ENCODE measurements at regions not wholly inside any gene's neighbourhood (a gene's known extent, or its start where the extent isn't known, plus 50 kb on each side); places are given as distances from the start of the nearest gene placed in this dataset.

- Histone ChIP-seq H2AFZ (ENCODE audit: low read length) (no peak overlapping the region), H3K27me3 (ENCODE audit: insufficient read depth, low read length) (peaks cover 2% of the 10 kb centered on the region), H3K27ac (ENCODE audit: low read depth, low read length) (no peak overlapping the region), H3K9me3 (ENCODE audit: low read depth, low read length) (no peaks in the 10 kb centered on the region), H3K79me2 (ENCODE audit: insufficient read depth, low read length) (no peaks in the 10 kb centered on the region), H3K4me1 (ENCODE audit: insufficient read depth, low read length) (no peaks in the 10 kb centered on the region), H4K20me1 (ENCODE audit: insufficient read depth, low read length) (no peaks in the 10 kb centered on the region), H3K36me3 (ENCODE audit: insufficient read depth, low read length) (no peaks in the 10 kb centered on the region), H3K4me3 (ENCODE audit: insufficient read depth, low read length) (no peak overlapping the region), H3K4me2 (ENCODE audit: insufficient read depth, low read length) (no peak overlapping the region)
- TF ChIP-seq, protein P1, sequence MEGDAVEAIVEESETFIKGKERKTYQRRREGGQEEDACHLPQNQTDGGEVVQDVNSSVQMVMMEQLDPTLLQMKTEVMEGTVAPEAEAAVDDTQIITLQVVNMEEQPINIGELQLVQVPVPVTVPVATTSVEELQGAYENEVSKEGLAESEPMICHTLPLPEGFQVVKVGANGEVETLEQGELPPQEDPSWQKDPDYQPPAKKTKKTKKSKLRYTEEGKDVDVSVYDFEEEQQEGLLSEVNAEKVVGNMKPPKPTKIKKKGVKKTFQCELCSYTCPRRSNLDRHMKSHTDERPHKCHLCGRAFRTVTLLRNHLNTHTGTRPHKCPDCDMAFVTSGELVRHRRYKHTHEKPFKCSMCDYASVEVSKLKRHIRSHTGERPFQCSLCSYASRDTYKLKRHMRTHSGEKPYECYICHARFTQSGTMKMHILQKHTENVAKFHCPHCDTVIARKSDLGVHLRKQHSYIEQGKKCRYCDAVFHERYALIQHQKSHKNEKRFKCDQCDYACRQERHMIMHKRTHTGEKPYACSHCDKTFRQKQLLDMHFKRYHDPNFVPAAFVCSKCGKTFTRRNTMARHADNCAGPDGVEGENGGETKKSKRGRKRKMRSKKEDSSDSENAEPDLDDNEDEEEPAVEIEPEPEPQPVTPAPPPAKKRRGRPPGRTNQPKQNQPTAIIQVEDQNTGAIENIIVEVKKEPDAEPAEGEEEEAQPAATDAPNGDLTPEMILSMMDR (IDR thresholded peaks at IDR 0.05; ENCODE audit: extremely low read depth, low read depth, low read length), result no peak
- DNase-seq (ENCODE audit: insufficient read length, low spot score, missing footprints), result no peak
Observed at GRCh38 chr16:17566075-17566474, 95.3 kb upstream of the XYLT1 start.

DNA sequence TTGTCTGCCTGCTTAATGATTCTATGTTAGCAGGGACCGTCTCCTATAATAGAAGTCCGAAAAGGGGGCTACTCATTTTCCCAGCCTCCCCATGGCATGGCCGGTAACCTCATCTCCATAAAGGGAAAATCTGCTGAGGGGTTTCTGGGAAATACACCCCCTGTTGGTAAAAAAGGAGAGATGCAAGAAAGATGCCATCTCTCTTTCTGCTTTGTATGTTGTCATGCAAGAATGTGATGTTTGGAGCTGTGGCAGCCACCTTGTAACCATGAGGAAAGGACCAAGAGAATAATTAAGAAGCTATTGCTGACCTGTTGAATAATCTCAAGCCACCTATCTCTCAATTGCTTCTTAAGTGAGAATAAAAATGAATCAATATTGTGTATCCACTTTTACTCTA is 94.8 kb upstream of the XYLT1 start:
- Histone ChIP-seq H3K36me3 (ENCODE audit: insufficient read depth, low read length) (no peaks in the 10 kb centered on the region), H2AFZ (ENCODE audit: low read length) (no peak overlapping the region), H3K27ac (ENCODE audit: low read depth, low read length) (no peak overlapping the region), H3K9me3 (ENCODE audit: low read depth, low read length) (no peaks in the 10 kb centered on the region), H3K79me2 (ENCODE audit: insufficient read depth, low read length) (no peaks in the 10 kb centered on the region), H4K20me1 (ENCODE audit: insufficient read depth, low read length) (no peaks in the 10 kb centered on the region), H3K4me2 (ENCODE audit: insufficient read depth, low read length) (no peak overlapping the region), H3K4me3 (ENCODE audit: insufficient read depth, low read length) (no peak overlapping the region), H3K4me1 (ENCODE audit: insufficient read depth, low read length) (no peaks in the 10 kb centered on the region), H3K27me3 (ENCODE audit: insufficient read depth, low read length) (no peaks in the 10 kb centered on the region)
- TF ChIP-seq, protein P1 (IDR thresholded peaks at IDR 0.05; ENCODE audit: extremely low read depth, low read depth, low read length), result peak; percentile 10
- no peak for DNase-seq (ENCODE audit: insufficient read length, low spot score, missing footprints)

DNA sequence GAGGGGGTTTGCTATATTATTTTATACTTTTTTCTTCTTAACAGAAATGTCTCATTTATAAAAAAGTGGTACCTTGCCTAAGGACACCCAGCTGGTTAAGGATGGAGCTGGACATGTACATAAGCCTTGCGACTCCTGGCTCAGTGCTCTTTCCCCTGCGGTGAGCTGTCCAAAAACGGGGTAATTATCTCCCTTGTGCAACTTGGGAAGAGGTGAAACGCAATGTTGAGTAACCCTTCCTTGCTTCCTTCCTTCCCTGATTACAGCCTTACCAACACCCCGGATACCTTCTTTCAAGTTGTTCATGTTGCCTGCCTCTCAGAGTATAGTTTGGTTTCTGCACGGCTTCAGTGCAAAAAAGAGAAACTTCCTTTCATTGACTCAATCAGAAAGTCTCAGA is 94.1 kb upstream of the XYLT1 start:
- Histone ChIP-seq H3K27ac (ENCODE audit: low read depth, low read length) (no peak overlapping the region), H2AFZ (ENCODE audit: low read length) (no peak overlapping the region), H3K4me1 (ENCODE audit: insufficient read depth, low read length) (no peaks in the 10 kb centered on the region), H3K4me3 (ENCODE audit: insufficient read depth, low read length) (no peak overlapping the region), H4K20me1 (ENCODE audit: insufficient read depth, low read length) (no peaks in the 10 kb centered on the region), H3K79me2 (ENCODE audit: insufficient read depth, low read length) (no peaks in the 10 kb centered on the region), H3K4me2 (ENCODE audit: insufficient read depth, low read length) (no peak overlapping the region), H3K36me3 (ENCODE audit: insufficient read depth, low read length) (no peaks in the 10 kb centered on the region), H3K27me3 (ENCODE audit: insufficient read depth, low read length) (no peaks in the 10 kb centered on the region), H3K9me3 (ENCODE audit: low read depth, low read length) (no peaks in the 10 kb centered on the region)
- no peak for DNase-seq (ENCODE audit: insufficient read length, low spot score, missing footprints)
- TF ChIP-seq, protein P1 (IDR thresholded peaks at IDR 0.05; ENCODE audit: extremely low read depth, low read depth, low read length), result no peak

DNA sequence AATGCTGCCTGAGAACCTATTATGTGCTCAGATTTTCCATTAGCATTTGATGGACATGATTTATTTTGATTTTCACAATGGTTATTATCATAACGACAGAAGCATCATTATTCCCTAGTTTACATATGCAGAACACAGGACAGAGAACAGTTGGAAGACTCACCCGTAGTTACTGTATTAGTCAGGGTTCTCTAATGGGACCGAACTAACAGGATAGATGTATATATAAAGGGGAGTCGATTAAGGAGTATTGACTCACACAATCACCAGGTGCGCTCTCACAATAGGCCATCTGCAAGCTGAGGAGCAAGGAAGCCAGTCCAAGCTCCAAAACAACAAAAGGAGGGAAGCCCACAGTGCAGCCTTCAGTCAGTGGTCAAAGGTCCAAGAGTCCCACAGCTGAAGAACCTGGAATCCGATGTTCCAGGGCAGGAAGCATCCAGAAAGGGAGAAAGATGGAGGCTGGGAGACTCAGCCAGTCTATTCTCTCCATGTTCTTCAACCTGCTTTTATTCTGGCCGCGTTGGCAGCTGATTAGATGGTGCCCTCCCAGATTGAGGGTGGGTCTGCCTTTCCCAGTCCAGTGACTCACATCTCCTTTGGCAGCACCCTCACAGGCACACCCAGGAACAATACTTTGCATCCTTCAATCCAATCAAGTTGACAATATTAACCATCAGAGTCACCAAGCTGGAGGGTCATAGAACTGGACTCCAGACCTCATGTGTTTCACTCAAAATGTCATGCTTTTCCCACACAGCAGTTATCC is 92.7 kb upstream of the XYLT1 start:
- TF ChIP-seq, protein P1 (IDR thresholded peaks at IDR 0.05; ENCODE audit: extremely low read depth, low read depth, low read length), result no peak
- no peaks in the 10 kb centered on the region for H3K9me3 ChIP-seq (ENCODE audit: low read depth, low read length)
- DNase-seq (ENCODE audit: insufficient read length, low spot score, missing footprints), result no peak
- H3K4me3 ChIP-seq (ENCODE audit: insufficient read depth, low read length), result no peak overlapping the region
- H3K36me3 ChIP-seq (ENCODE audit: insufficient read depth, low read length), result no peaks in the 10 kb centered on the region
- no peaks in the 10 kb centered on the region for H4K20me1 ChIP-seq (ENCODE audit: insufficient read depth, low read length)
- H3K79me2 ChIP-seq (ENCODE audit: insufficient read depth, low read length), result no peaks in the 10 kb centered on the region
- no peak overlapping the region for H3K4me2 ChIP-seq (ENCODE audit: insufficient read depth, low read length)
- H3K27me3 ChIP-seq (ENCODE audit: insufficient read depth, low read length), result peaks cover 6% of the 10 kb centered on the region
- no peaks in the 10 kb centered on the region for H3K4me1 ChIP-seq (ENCODE audit: insufficient read depth, low read length)
- H2AFZ ChIP-seq (ENCODE audit: low read length), result no peak overlapping the region
- H3K27ac ChIP-seq (ENCODE audit: low read depth, low read length), result no peak overlapping the region

Measured in osteoblast (primary cell).